Tibial nerve (tissue), 4 donors: ENCODE measurements at regions not wholly inside any gene's neighbourhood (a gene's known extent, or its start where the extent isn't known, plus 50 kb on each side); places are given as distances from the start of the nearest gene placed in this dataset.

ENCODE experiments used
- EP300 ChIP-seq, 2 donors: sonication (generic); formaldehyde crosslinking; IDR thresholded peaks; one replicate each; pipeline ENCODE4 v1.6.1; 2017; ENCODE audit warnings: antibody characterized with exemption in 2 of 2, mild to moderate bottlenecking in 1 of 2
- POLR2A ChIP-seq, 2 donors: fragments of 450-650 bp; IDR thresholded peaks; one replicate each; pipeline ENCODE4 v1.6.1; 2017; ENCODE audit warnings: antibody characterized with exemption in 2 of 2, mild to moderate bottlenecking in 2 of 2, moderate library complexity in 2 of 2
- TF ChIP-seq, protein P1 (sequence below), 5 experiments: fragments of 200-600 bp in 3 of 5; fragments of 450-650 bp in 2 of 5; sonication (generic) in 3 of 5; IDR thresholded peaks; one replicate each; pipeline ENCODE4 v1.5.1; 2016 to 2019; ENCODE audit warnings: antibody characterized with exemption in 5 of 5, mild to moderate bottlenecking in 3 of 5, moderate library complexity in 2 of 5

DNA sequence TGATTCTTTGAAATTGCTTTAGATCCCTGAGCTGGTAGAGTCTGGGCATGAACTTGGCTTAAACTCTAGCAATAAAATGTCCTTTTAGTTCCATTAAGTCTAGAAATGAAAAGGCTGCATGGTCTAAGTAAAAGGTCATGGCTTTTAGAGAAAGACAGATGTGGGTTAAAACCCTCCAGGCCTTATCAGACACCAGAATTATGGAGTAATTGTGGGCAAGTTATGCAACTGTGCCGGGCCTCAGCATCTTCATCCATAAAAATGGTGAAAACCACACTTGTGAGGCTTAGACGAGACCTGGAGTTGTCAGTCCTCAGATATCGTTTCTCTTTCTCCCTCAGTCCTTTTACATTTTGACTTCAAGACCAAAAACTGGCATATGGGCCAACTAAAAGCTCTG is 597.9 kb upstream of the KIRREL3 start:
- TF ChIP-seq POLR2A (IDR thresholded peaks at IDR 0.05) = no peak
- TF ChIP-seq, protein P1, sequence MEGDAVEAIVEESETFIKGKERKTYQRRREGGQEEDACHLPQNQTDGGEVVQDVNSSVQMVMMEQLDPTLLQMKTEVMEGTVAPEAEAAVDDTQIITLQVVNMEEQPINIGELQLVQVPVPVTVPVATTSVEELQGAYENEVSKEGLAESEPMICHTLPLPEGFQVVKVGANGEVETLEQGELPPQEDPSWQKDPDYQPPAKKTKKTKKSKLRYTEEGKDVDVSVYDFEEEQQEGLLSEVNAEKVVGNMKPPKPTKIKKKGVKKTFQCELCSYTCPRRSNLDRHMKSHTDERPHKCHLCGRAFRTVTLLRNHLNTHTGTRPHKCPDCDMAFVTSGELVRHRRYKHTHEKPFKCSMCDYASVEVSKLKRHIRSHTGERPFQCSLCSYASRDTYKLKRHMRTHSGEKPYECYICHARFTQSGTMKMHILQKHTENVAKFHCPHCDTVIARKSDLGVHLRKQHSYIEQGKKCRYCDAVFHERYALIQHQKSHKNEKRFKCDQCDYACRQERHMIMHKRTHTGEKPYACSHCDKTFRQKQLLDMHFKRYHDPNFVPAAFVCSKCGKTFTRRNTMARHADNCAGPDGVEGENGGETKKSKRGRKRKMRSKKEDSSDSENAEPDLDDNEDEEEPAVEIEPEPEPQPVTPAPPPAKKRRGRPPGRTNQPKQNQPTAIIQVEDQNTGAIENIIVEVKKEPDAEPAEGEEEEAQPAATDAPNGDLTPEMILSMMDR (IDR thresholded peaks at IDR 0.05) = no peak
- no peak for TF ChIP-seq EP300 (IDR thresholded peaks at IDR 0.05)
